ENCODE measurements at regions not wholly inside any gene's neighbourhood (a gene's known extent, or its start where the extent isn't known, plus 50 kb on each side); places are given as distances from the start of the nearest gene placed in this dataset.

- DNase-seq (ENCODE audit: low read depth) = no peak
- H3K4me1 ChIP-seq (ENCODE audit: control insufficient read depth, insufficient read depth, low read length) = no peaks in the 10 kb centered on the region
- no peaks in the 10 kb centered on the region for H3K36me3 ChIP-seq (ENCODE audit: control insufficient read depth, insufficient read depth, low read length, severe bottlenecking)
- no peaks in the 10 kb centered on the region for H3K9me3 ChIP-seq (ENCODE audit: control insufficient read depth, low read length)
- H3K27me3 ChIP-seq (replicated peaks; ENCODE audit: control insufficient read depth, insufficient read depth, low read length) = no peaks in the 10 kb centered on the region
- no peak overlapping the region for H3K9ac ChIP-seq (ENCODE audit: low read length)
- no peak overlapping the region for H3K4me3 ChIP-seq (ENCODE audit: low read length)
Observed at GRCh38 chr2:22701561-22702160, 683.3 kb upstream of the KLHL29 start.

- Histone ChIP-seq H3K4me3 (ENCODE audit: low read length) (no peak overlapping the region), H3K27me3 (replicated peaks; ENCODE audit: control insufficient read depth, insufficient read depth, low read length) (no peaks in the 10 kb centered on the region), H3K4me1 (ENCODE audit: control insufficient read depth, insufficient read depth, low read length) (no peaks in the 10 kb centered on the region), H3K9ac (ENCODE audit: low read length) (no peak overlapping the region), H3K9me3 (ENCODE audit: control insufficient read depth, low read length) (no peaks in the 10 kb centered on the region), H3K36me3 (ENCODE audit: control insufficient read depth, insufficient read depth, low read length, severe bottlenecking) (no peaks in the 10 kb centered on the region)
- DNase-seq (ENCODE audit: low read depth) = no peak
Observed at GRCh38 chr2:22703286-22703920, 681.6 kb upstream of the KLHL29 start.

- Histone ChIP-seq H3K9me3 (ENCODE audit: control insufficient read depth, low read length) (peaks cover 17% of the 10 kb centered on the region), H3K4me3 (ENCODE audit: low read length) (no peak overlapping the region), H3K36me3 (ENCODE audit: control insufficient read depth, insufficient read depth, low read length, severe bottlenecking) (no peaks in the 10 kb centered on the region), H3K9ac (ENCODE audit: low read length) (no peak overlapping the region), H3K27me3 (replicated peaks; ENCODE audit: control insufficient read depth, insufficient read depth, low read length) (no peaks in the 10 kb centered on the region), H3K4me1 (ENCODE audit: control insufficient read depth, insufficient read depth, low read length) (no peaks in the 10 kb centered on the region)
- DNase-seq (ENCODE audit: low read depth) = no peak
Observed at GRCh38 chr2:22719396-22719795, 665.6 kb upstream of the KLHL29 start.

GRCh38 chr2:22729466-22729865, 655.5 kb upstream of the KLHL29 start:
- no peaks in the 10 kb centered on the region for H3K27me3 ChIP-seq (replicated peaks; ENCODE audit: control insufficient read depth, insufficient read depth, low read length)
- H3K4me1 ChIP-seq (ENCODE audit: control insufficient read depth, insufficient read depth, low read length) = no peaks in the 10 kb centered on the region
- H3K36me3 ChIP-seq (ENCODE audit: control insufficient read depth, insufficient read depth, low read length, severe bottlenecking) = no peaks in the 10 kb centered on the region
- H3K4me3 ChIP-seq (ENCODE audit: low read length) = no peak overlapping the region
- DNase-seq (ENCODE audit: low read depth) = no peak
- no peak overlapping the region for H3K9ac ChIP-seq (ENCODE audit: low read length)
- H3K9me3 ChIP-seq (ENCODE audit: control insufficient read depth, low read length) = peaks cover 15% of the 10 kb centered on the region

- no peak for DNase-seq (ENCODE audit: low read depth)
- Histone ChIP-seq H3K9me3 (ENCODE audit: control insufficient read depth, low read length) (no peaks in the 10 kb centered on the region), H3K27me3 (replicated peaks; ENCODE audit: control insufficient read depth, insufficient read depth, low read length) (no peaks in the 10 kb centered on the region), H3K4me1 (ENCODE audit: control insufficient read depth, insufficient read depth, low read length) (no peaks in the 10 kb centered on the region), H3K36me3 (ENCODE audit: control insufficient read depth, insufficient read depth, low read length, severe bottlenecking) (no peaks in the 10 kb centered on the region), H3K4me3 (ENCODE audit: low read length) (no peak overlapping the region), H3K9ac (ENCODE audit: low read length) (no peak overlapping the region)
Observed at GRCh38 chr2:22734373-22735045, 650.5 kb upstream of the KLHL29 start.

- no peaks in the 10 kb centered on the region for H3K36me3 ChIP-seq (ENCODE audit: control insufficient read depth, insufficient read depth, low read length, severe bottlenecking)
- no peak for DNase-seq (ENCODE audit: low read depth)
- H3K9ac ChIP-seq (ENCODE audit: low read length) = no peak overlapping the region
- no peaks in the 10 kb centered on the region for H3K27me3 ChIP-seq (replicated peaks; ENCODE audit: control insufficient read depth, insufficient read depth, low read length)
- H3K4me3 ChIP-seq (ENCODE audit: low read length) = no peak overlapping the region
- H3K9me3 ChIP-seq (ENCODE audit: control insufficient read depth, low read length) = no peaks in the 10 kb centered on the region
- H3K4me1 ChIP-seq (ENCODE audit: control insufficient read depth, insufficient read depth, low read length) = no peaks in the 10 kb centered on the region
Observed at GRCh38 chr2:22737144-22737543, 647.8 kb upstream of the KLHL29 start.

- Histone ChIP-seq H3K27me3 (replicated peaks; ENCODE audit: control insufficient read depth, insufficient read depth, low read length) (no peaks in the 10 kb centered on the region), H3K36me3 (ENCODE audit: control insufficient read depth, insufficient read depth, low read length, severe bottlenecking) (no peaks in the 10 kb centered on the region), H3K4me3 (ENCODE audit: low read length) (no peak overlapping the region), H3K9ac (ENCODE audit: low read length) (no peak overlapping the region), H3K9me3 (ENCODE audit: control insufficient read depth, low read length) (no peaks in the 10 kb centered on the region), H3K4me1 (ENCODE audit: control insufficient read depth, insufficient read depth, low read length) (no peaks in the 10 kb centered on the region)
- no peak for DNase-seq (ENCODE audit: low read depth)
Observed at GRCh38 chr2:22741216-22741615, 643.8 kb upstream of the KLHL29 start.

GRCh38 chr2:22748909-22749308, 636.1 kb upstream of the KLHL29 start:
- Histone ChIP-seq H3K9ac (ENCODE audit: low read length) (no peak overlapping the region), H3K4me1 (ENCODE audit: control insufficient read depth, insufficient read depth, low read length) (no peaks in the 10 kb centered on the region), H3K4me3 (ENCODE audit: low read length) (no peak overlapping the region), H3K36me3 (ENCODE audit: control insufficient read depth, insufficient read depth, low read length, severe bottlenecking) (no peaks in the 10 kb centered on the region), H3K27me3 (replicated peaks; ENCODE audit: control insufficient read depth, insufficient read depth, low read length) (no peaks in the 10 kb centered on the region), H3K9me3 (ENCODE audit: control insufficient read depth, low read length) (no peaks in the 10 kb centered on the region)
- no peak for DNase-seq (ENCODE audit: low read depth)

- no peak overlapping the region for H3K4me3 ChIP-seq (ENCODE audit: low read length)
- no peak overlapping the region for H3K9ac ChIP-seq (ENCODE audit: low read length)
- H3K36me3 ChIP-seq (ENCODE audit: control insufficient read depth, insufficient read depth, low read length, severe bottlenecking) = no peaks in the 10 kb centered on the region
- H3K4me1 ChIP-seq (ENCODE audit: control insufficient read depth, insufficient read depth, low read length) = no peaks in the 10 kb centered on the region
- no peaks in the 10 kb centered on the region for H3K27me3 ChIP-seq (replicated peaks; ENCODE audit: control insufficient read depth, insufficient read depth, low read length)
- no peak for DNase-seq (ENCODE audit: low read depth)
- no peaks in the 10 kb centered on the region for H3K9me3 ChIP-seq (ENCODE audit: control insufficient read depth, low read length)
Observed at GRCh38 chr2:22753476-22753875, 631.5 kb upstream of the KLHL29 start.

GRCh38 chr2:22756276-22757043, 628.5 kb upstream of the KLHL29 start:
- Histone ChIP-seq H3K9ac (ENCODE audit: low read length) (no peak overlapping the region), H3K27me3 (replicated peaks; ENCODE audit: control insufficient read depth, insufficient read depth, low read length) (no peaks in the 10 kb centered on the region), H3K9me3 (ENCODE audit: control insufficient read depth, low read length) (no peaks in the 10 kb centered on the region), H3K4me3 (ENCODE audit: low read length) (no peak overlapping the region), H3K4me1 (ENCODE audit: control insufficient read depth, insufficient read depth, low read length) (no peaks in the 10 kb centered on the region), H3K36me3 (ENCODE audit: control insufficient read depth, insufficient read depth, low read length, severe bottlenecking) (no peaks in the 10 kb centered on the region)
- no peak for DNase-seq (ENCODE audit: low read depth)

- H3K9me3 ChIP-seq (ENCODE audit: control insufficient read depth, low read length) = peaks cover 24% of the 10 kb centered on the region
- H3K27me3 ChIP-seq (replicated peaks; ENCODE audit: control insufficient read depth, insufficient read depth, low read length) = no peaks in the 10 kb centered on the region
- H3K9ac ChIP-seq (ENCODE audit: low read length) = no peak overlapping the region
- DNase-seq (ENCODE audit: low read depth) = no peak
- no peaks in the 10 kb centered on the region for H3K36me3 ChIP-seq (ENCODE audit: control insufficient read depth, insufficient read depth, low read length, severe bottlenecking)
- H3K4me3 ChIP-seq (ENCODE audit: low read length) = no peak overlapping the region
- H3K4me1 ChIP-seq (ENCODE audit: control insufficient read depth, insufficient read depth, low read length) = no peaks in the 10 kb centered on the region
Observed at GRCh38 chr2:22769497-22769896, 615.5 kb upstream of the KLHL29 start.
